MM.1S (cell line): ENCODE measurements at regions not wholly inside any gene's neighbourhood (a gene's known extent, or its start where the extent isn't known, plus 50 kb on each side); places are given as distances from the start of the nearest gene placed in this dataset.

ENCODE experiments used
- DNase-seq: peaks from one replicate; pipeline ENCODE4 v3.0.0-alpha.2; 2015
- H2AFZ ChIP-seq: fragments of 300-600 bp; sonication (generic); 2 replicates; pipeline ENCODE4 v1.6.0; 2016; ENCODE audit warnings: antibody characterized with exemption, low read length
- H3F3A ChIP-seq: fragments of 300-600 bp; sonication (generic); 2 replicates; pipeline ENCODE4 v1.6.1; 2016; ENCODE audit warnings: mild to moderate bottlenecking, antibody characterized with exemption, low read length, moderate library complexity, mixed read lengths; ENCODE audit not compliant: insufficient read depth
- H3K27ac ChIP-seq: fragments of 300-600 bp; sonication (generic); 2 replicates; pipeline ENCODE4 v1.5.1; 2016; ENCODE audit warnings: mild to moderate bottlenecking, low read length
- H3K27me3 ChIP-seq: fragments of 300-600 bp; sonication (generic); replicated peaks from 2 replicates; pipeline ENCODE4 v1.6.0; 2016; ENCODE audit warnings: low read length; ENCODE audit not compliant: insufficient read depth
- H3K36me3 ChIP-seq: fragments of 300-600 bp; sonication (generic); replicated peaks from 2 replicates; pipeline ENCODE4 v1.6.1; 2016; ENCODE audit warnings: mild to moderate bottlenecking, low read length, mixed read lengths; ENCODE audit not compliant: insufficient read depth
- H3K4me1 ChIP-seq: fragments of 300-600 bp; sonication (generic); 2 replicates; pipeline ENCODE4 v1.6.1; 2016; ENCODE audit warnings: low read length, mixed read lengths
- H3K4me2 ChIP-seq: fragments of 300-600 bp; sonication (generic); 2 replicates; pipeline ENCODE4 v1.6.0; 2016; ENCODE audit warnings: low read depth, low read length
- H3K4me3 ChIP-seq: fragments of 300-600 bp; sonication (generic); 2 replicates; pipeline ENCODE4 v1.5.1; 2016; ENCODE audit warnings: low read length, mixed read lengths
- H3K79me2 ChIP-seq: fragments of 300-600 bp; sonication (generic); 2 replicates; pipeline ENCODE4 v1.6.1; 2016; ENCODE audit warnings: mixed run types, low read length, mixed read lengths
- H3K9ac ChIP-seq: fragments of 300-600 bp; sonication (generic); 2 replicates; pipeline ENCODE4 v1.6.1; 2016; ENCODE audit warnings: low read length, mixed read lengths
- H3K9me2 ChIP-seq: fragments of 300-600 bp; sonication (generic); replicated peaks from 2 replicates; pipeline ENCODE4 v1.6.1; 2016; ENCODE audit warnings: mild to moderate bottlenecking, low read length, mixed read lengths; ENCODE audit not compliant: insufficient read depth
- H3K9me3 ChIP-seq: fragments of 300-600 bp; sonication (generic); replicated peaks from 2 replicates; pipeline ENCODE4 v1.6.1; 2016; ENCODE audit warnings: mild to moderate bottlenecking, low read length, mixed read lengths; ENCODE audit not compliant: insufficient read depth
- H4K20me1 ChIP-seq: fragments of 300-600 bp; sonication (generic); 2 replicates; pipeline ENCODE4 v1.6.1; 2016; ENCODE audit warnings: mild to moderate bottlenecking, low read length, moderate library complexity, mixed read lengths; ENCODE audit not compliant: insufficient read depth
- EZH2 ChIP-seq: fragments of 300-600 bp; sonication (generic); optimal IDR thresholded peaks from 2 replicates; pipeline ENCODE3; 2017; ENCODE audit warnings: low read depth, mild to moderate bottlenecking, antibody characterized with exemption, low read length, mixed read lengths
- EZH2phosphoT487 ChIP-seq: fragments of 300-600 bp; sonication (generic); IDR thresholded peaks from 2 replicates; pipeline ENCODE4 v1.6.1; 2018; ENCODE audit warnings: antibody characterized with exemption, low read length
- TF ChIP-seq, protein P1 (sequence below): fragments of 300-600 bp; sonication (generic); IDR thresholded peaks from 2 replicates; pipeline ENCODE4 v1.5.1; 2016; ENCODE audit warnings: antibody characterized with exemption, low read length, mixed read lengths

GRCh38 chr13:50358231-50359040 lies 343.2 kb downstream of the KCNRG start:
- no peaks in the 10 kb centered on the region for H3K36me3 ChIP-seq
- no peak overlapping the region for H3K9ac ChIP-seq
- H3K4me1 ChIP-seq: peaks cover 37% of the 10 kb centered on the region
- TF ChIP-seq EZH2: no peak
- TF ChIP-seq EZH2phosphoT487: no peak
- TF ChIP-seq, protein P1, sequence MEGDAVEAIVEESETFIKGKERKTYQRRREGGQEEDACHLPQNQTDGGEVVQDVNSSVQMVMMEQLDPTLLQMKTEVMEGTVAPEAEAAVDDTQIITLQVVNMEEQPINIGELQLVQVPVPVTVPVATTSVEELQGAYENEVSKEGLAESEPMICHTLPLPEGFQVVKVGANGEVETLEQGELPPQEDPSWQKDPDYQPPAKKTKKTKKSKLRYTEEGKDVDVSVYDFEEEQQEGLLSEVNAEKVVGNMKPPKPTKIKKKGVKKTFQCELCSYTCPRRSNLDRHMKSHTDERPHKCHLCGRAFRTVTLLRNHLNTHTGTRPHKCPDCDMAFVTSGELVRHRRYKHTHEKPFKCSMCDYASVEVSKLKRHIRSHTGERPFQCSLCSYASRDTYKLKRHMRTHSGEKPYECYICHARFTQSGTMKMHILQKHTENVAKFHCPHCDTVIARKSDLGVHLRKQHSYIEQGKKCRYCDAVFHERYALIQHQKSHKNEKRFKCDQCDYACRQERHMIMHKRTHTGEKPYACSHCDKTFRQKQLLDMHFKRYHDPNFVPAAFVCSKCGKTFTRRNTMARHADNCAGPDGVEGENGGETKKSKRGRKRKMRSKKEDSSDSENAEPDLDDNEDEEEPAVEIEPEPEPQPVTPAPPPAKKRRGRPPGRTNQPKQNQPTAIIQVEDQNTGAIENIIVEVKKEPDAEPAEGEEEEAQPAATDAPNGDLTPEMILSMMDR: no peak
- no peaks in the 10 kb centered on the region for H4K20me1 ChIP-seq
- H3K79me2 ChIP-seq: no peaks in the 10 kb centered on the region
- DNase-seq: no peak
- no peaks in the 10 kb centered on the region for H3K9me3 ChIP-seq
- H3K9me2 ChIP-seq: no peaks in the 10 kb centered on the region
- H3K27me3 ChIP-seq: no peaks in the 10 kb centered on the region
- H3F3A ChIP-seq: 0 out of 2 replicates have a peak, but pooled peaks cover 6% of the 10 kb centered on the region
- H3K4me3 ChIP-seq: no peak overlapping the region
- no peak overlapping the region for H2AFZ ChIP-seq
- no peak overlapping the region for H3K27ac ChIP-seq
- H3K4me2 ChIP-seq: no peak overlapping the region

DNA sequence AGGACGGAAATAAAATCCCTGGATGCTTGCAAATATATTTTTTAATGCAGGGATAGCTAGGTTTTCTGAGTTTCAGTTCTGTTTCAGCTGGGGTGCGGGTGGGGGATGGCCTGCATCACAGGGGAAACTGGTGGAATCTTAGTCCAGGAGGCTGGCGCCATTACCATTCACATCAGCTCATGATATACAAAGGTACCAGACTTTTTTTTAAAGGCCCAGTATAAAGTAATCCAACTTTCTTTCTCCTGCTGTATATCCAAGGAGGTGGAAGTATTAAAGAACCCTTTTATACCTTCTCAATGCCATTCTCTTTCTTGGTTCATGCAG lies 343.8 kb downstream of the KCNRG start:
- Histone ChIP-seq H3K4me1 (peaks cover 37% of the 10 kb centered on the region), H3K9ac (no peak overlapping the region), H3K27ac (no peak overlapping the region), H4K20me1 (no peaks in the 10 kb centered on the region), H3F3A (0 out of 2 replicates have a peak, but pooled peaks cover 6% of the 10 kb centered on the region), H3K9me3 (no peaks in the 10 kb centered on the region), H3K4me3 (no peak overlapping the region), H3K27me3 (no peaks in the 10 kb centered on the region), H3K4me2 (no peak overlapping the region), H3K9me2 (no peaks in the 10 kb centered on the region), H3K36me3 (no peaks in the 10 kb centered on the region), H2AFZ (no peak overlapping the region), H3K79me2 (no peaks in the 10 kb centered on the region)
- no peak for DNase-seq
- TF ChIP-seq EZH2: no peak

- H3K9ac ChIP-seq: no peak overlapping the region
These were observed 344.5 kb downstream of the KCNRG start for GRCh38 chr13:50359779-50360178.

More at GRCh38 chr13:50359779-50360178, 344.5 kb downstream of the KCNRG start:
- H3K79me2 ChIP-seq: no peaks in the 10 kb centered on the region
- H3K9me3 ChIP-seq: no peaks in the 10 kb centered on the region
- no peak overlapping the region for H3K27ac ChIP-seq
- H3K4me1 ChIP-seq: peaks cover 42% of the 10 kb centered on the region
- TF ChIP-seq, protein P1: no peak
- TF ChIP-seq EZH2: no peak
- no peak for TF ChIP-seq EZH2phosphoT487
- no peak overlapping the region for H3K4me3 ChIP-seq
- no peaks in the 10 kb centered on the region for H3K36me3 ChIP-seq
- no peaks in the 10 kb centered on the region for H3K27me3 ChIP-seq
- H3K4me2 ChIP-seq: no peak overlapping the region
- DNase-seq: no peak
- H3F3A ChIP-seq: peaks cover 7% of the 10 kb centered on the region; the same call in 1 of the 2 replicates
- no peaks in the 10 kb centered on the region for H3K9me2 ChIP-seq
- H2AFZ ChIP-seq: no peak overlapping the region
- no peaks in the 10 kb centered on the region for H4K20me1 ChIP-seq
